ENCODE measurements at regions not wholly inside any gene's neighbourhood (a gene's known extent, or its start where the extent isn't known, plus 50 kb on each side); places are given as distances from the start of the nearest gene placed in this dataset.

DNA sequence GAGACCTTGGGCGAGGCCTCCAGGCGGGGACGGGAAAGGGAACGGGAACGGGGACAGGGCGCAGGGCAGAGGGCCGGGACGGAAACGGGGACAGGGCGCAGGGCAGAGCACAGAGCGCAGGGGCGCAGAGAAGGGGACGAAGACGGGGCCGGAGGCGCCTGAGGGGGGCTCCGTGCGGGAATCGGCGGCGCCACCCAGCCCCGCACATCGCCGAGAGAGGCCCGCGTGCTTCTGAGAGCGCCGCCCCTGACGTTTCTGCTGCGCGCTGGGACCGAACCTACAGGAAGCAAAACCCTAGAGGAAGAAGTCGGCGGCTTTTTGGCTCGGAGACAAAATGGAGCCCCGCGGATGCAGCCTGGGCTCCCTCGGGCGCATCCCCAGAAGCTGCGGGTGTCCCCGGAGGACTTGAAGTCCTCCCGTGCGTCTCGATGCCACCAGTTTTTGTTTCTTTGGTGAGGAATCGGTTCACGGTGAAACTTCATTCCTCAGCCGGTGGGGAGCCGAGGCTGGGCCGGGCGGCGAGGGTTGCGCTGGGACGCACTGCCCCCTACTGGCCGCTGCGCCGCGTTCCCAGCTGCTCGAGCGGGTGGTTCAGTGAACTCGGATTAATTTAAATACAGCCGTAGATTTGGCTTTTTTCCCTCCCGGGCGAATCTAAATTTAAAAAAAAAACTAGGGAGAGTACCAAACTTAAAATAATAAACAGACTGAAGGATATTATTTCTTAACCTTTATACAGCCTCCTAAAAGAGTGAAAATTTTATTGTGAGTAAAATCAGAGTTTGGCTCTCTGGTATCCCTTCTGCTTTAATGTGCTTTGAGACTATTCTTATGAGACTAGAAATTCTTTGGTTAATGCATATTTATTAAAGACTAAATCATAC, 350.0 kb upstream of the ARGLU1 start:
- TF ChIP-seq POLR2AphosphoS5 (IDR thresholded peaks at IDR 0.05) (peak in 1 of 3 donors; percentile 46), POLR2A (IDR thresholded peaks at IDR 0.05) (no peak)
- TF ChIP-seq, protein P1, sequence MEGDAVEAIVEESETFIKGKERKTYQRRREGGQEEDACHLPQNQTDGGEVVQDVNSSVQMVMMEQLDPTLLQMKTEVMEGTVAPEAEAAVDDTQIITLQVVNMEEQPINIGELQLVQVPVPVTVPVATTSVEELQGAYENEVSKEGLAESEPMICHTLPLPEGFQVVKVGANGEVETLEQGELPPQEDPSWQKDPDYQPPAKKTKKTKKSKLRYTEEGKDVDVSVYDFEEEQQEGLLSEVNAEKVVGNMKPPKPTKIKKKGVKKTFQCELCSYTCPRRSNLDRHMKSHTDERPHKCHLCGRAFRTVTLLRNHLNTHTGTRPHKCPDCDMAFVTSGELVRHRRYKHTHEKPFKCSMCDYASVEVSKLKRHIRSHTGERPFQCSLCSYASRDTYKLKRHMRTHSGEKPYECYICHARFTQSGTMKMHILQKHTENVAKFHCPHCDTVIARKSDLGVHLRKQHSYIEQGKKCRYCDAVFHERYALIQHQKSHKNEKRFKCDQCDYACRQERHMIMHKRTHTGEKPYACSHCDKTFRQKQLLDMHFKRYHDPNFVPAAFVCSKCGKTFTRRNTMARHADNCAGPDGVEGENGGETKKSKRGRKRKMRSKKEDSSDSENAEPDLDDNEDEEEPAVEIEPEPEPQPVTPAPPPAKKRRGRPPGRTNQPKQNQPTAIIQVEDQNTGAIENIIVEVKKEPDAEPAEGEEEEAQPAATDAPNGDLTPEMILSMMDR (IDR thresholded peaks at IDR 0.05): peak in 5 of 7 experiments; percentile 74 to 91 (median 87)
- no peaks in the 10 kb centered on the region for H3K36me3 ChIP-seq
- DNase-seq: peak; percentile 79 to 95
- H3K27ac ChIP-seq: peak overlapping the region; percentile 40 to 88 (median 84)
- H3K4me1 ChIP-seq: peaks cover 0 to 25% (median 4%) of the 10 kb centered on the region in 4 donors
- intact Hi-C loops (cut with DNase I; ENCODE audit: low total_unique reads): no loop called here
- H3K27me3 ChIP-seq: peaks cover 0 to 9% (median 0%) of the 10 kb centered on the region in 3 donors
- peak overlapping the region; percentile 53 to 67 (median 64) for H3K4me3 ChIP-seq
- 0 to 2% (median 0%) methylated on average over 33 to 63 of the region's 63 CpGs for WGBS, 5 donors
- no peaks in the 10 kb centered on the region for H3K9me3 ChIP-seq

DNA sequence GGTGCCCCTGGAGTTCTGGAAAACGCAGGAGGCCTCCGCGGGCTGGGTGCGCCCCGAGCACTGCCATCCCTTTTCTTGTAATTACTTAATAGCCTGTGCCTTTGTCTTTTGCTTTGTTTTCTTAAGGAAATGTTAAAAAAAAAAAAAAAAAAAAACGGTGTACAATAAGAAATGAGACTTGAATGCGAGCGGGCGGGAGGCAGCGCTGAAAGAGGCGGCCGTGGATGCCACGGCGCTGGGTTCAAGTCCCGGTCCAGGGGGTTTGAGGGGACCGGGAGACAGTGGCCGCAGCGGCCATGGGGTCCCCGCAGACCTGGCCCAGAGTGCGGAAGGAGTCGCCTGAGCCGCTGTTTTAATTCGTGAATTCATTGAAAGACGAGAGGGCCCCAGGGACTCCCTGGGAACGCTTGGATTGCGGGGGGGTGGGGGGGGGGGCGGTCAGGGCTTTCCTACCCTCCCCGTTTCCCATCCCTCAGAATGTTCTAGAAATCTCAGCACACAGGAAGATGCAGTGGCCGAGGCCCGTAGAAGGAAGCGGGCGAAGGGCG, 349.2 kb upstream of the ARGLU1 start:
- intact Hi-C loops (cut with DNase I; ENCODE audit: low total_unique reads): no loop called here
- Histone ChIP-seq H3K4me3 (peak overlapping the region; percentile 53 to 67 (median 64)), H3K27ac (peak overlapping the region; percentile 40 to 88 (median 84)), H3K27me3 (peaks cover 0 to 9% (median 0%) of the 10 kb centered on the region in 3 donors), H3K9me3 (no peaks in the 10 kb centered on the region), H3K4me1 (peaks cover 0 to 25% (median 4%) of the 10 kb centered on the region in 4 donors), H3K36me3 (no peaks in the 10 kb centered on the region)
- WGBS, 5 donors: 37 to 66% (median 50%) methylated on average over 26 to 33 of the region's 33 CpGs
- TF ChIP-seq, protein P1 (IDR thresholded peaks at IDR 0.05): no peak
- no peak for TF ChIP-seq POLR2A (IDR thresholded peaks at IDR 0.05)
- TF ChIP-seq POLR2AphosphoS5 (IDR thresholded peaks at IDR 0.05): no peak
- no peak for TF ChIP-seq EP300 (IDR thresholded peaks at IDR 0.05)
- no peak for DNase-seq

DNA sequence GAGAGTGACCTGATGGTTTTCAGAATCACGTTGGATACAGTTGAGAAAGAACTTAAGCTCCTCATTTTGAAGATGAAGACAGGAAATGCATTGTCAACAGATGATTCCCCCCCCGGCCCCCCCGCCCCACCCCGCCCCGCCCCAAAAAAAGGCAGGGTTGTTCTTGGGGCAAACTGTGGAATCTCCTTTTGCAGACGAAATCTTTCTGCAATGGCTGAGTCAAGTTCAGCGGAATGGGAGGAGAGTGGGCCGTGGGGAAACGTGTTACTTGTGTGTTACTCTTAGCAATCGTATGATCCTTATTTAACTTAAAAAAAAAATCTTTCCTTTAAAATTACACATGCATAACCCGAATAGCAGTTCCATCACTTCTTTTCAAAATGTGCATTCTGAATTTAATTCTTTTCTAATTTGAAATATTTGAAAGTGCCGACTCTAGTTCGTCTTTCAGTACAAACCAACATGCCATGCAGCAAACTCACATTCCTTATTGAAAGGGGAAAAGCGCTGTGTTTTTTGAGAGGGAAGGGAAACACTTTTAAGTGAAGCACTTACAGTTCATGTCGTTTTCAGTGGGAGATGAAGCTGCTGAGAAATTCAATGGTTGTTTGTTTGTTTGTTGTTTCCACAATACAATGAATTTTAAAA, 348.5 kb upstream of the ARGLU1 start:
- intact Hi-C loops (cut with DNase I; ENCODE audit: low total_unique reads): no loop called here
- peak overlapping the region in 2 of 5 donors; percentile 84 to 88 for H3K27ac ChIP-seq
- no peak for DNase-seq
- no peak overlapping the region for H3K4me3 ChIP-seq
- peaks cover 0 to 9% (median 0%) of the 10 kb centered on the region in 3 donors for H3K27me3 ChIP-seq
- H3K36me3 ChIP-seq: no peaks in the 10 kb centered on the region
- H3K4me1 ChIP-seq: peaks cover 0 to 25% (median 4%) of the 10 kb centered on the region in 4 donors
- WGBS, 5 donors: 67 to 80% (median 77%) methylated on average over 15 of the region's 15 CpGs
- TF ChIP-seq, protein P1 (IDR thresholded peaks at IDR 0.05): no peak
- TF ChIP-seq POLR2AphosphoS5 (IDR thresholded peaks at IDR 0.05) (no peak), POLR2A (IDR thresholded peaks at IDR 0.05) (no peak), EP300 (IDR thresholded peaks at IDR 0.05) (no peak)
- no peaks in the 10 kb centered on the region for H3K9me3 ChIP-seq

DNA sequence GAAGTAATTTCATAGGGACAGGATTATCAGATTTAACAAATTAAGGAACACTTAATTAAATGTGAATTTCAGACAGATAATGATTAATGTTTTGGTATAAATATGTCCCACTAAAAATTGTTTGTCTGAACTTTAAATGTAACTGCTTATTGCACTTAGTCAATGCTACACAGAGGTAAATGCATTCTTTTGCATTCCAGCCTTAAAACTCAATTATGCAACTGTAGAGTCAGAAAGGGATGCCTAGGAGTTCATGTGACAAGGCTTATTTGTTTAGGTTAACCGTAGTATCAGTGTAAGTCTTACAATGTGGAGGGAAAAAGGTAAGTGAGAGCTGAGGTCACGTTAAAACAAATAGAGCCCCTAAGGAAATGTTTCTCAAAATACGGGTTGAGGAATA, 347.2 kb upstream of the ARGLU1 start:
- H3K4me1 ChIP-seq: peaks cover 0 to 25% (median 4%) of the 10 kb centered on the region in 4 donors
- no peaks in the 10 kb centered on the region for H3K9me3 ChIP-seq
- peaks cover 0 to 9% (median 0%) of the 10 kb centered on the region in 3 donors for H3K27me3 ChIP-seq
- intact Hi-C loops (cut with DNase I; ENCODE audit: low total_unique reads): no loop called here
- no peak for DNase-seq
- no peaks in the 10 kb centered on the region for H3K36me3 ChIP-seq
- H3K27ac ChIP-seq: no peak overlapping the region
- no peak overlapping the region for H3K4me3 ChIP-seq
- 63 to 81% (median 64%) methylated on average over 3 of the region's 3 CpGs for WGBS, 5 donors
- TF ChIP-seq EP300 (IDR thresholded peaks at IDR 0.05): no peak
- no peak for TF ChIP-seq POLR2AphosphoS5 (IDR thresholded peaks at IDR 0.05)
- TF ChIP-seq, protein P1 (IDR thresholded peaks at IDR 0.05): no peak
- TF ChIP-seq POLR2A (IDR thresholded peaks at IDR 0.05): no peak
